ENCODE measurements at regions not wholly inside any gene's neighbourhood (a gene's known extent, or its start where the extent isn't known, plus 50 kb on each side); places are given as distances from the start of the nearest gene placed in this dataset.

DNA sequence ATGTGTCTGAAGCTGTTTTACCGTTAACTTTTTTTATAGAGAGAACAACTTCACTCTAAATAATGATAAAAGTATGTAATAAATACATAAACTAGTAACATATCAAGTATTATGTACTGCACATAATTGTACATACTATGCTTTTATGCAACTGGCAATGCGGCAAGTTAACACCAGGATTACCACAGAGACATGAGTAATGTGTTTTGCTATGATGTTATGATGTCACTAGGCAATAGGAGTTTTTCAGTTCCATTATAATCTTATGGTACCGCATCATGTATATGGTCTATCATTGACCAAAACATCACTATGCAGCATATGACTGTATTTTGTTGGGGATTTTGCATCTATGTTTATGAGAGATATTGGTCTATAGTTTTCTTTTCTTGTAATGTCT lies 326.4 kb upstream of the TARS1 start:
- no peak overlapping the region for H3K27ac ChIP-seq
- FAIRE-seq (no peak), DNase-seq (no peak), ATAC-seq (no peak)
- no peaks in the 10 kb centered on the region for H3K27me3 ChIP-seq
- H3K4me3 ChIP-seq = no peak overlapping the region
- TF ChIP-seq, protein P1, sequence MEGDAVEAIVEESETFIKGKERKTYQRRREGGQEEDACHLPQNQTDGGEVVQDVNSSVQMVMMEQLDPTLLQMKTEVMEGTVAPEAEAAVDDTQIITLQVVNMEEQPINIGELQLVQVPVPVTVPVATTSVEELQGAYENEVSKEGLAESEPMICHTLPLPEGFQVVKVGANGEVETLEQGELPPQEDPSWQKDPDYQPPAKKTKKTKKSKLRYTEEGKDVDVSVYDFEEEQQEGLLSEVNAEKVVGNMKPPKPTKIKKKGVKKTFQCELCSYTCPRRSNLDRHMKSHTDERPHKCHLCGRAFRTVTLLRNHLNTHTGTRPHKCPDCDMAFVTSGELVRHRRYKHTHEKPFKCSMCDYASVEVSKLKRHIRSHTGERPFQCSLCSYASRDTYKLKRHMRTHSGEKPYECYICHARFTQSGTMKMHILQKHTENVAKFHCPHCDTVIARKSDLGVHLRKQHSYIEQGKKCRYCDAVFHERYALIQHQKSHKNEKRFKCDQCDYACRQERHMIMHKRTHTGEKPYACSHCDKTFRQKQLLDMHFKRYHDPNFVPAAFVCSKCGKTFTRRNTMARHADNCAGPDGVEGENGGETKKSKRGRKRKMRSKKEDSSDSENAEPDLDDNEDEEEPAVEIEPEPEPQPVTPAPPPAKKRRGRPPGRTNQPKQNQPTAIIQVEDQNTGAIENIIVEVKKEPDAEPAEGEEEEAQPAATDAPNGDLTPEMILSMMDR (IDR thresholded peaks at IDR 0.05) = no peak
- no peaks in the 10 kb centered on the region for H3K9me3 ChIP-seq
- 70 to 77% methylated on average over 3 of the region's 3 CpGs for WGBS, 2 donors
- intact Hi-C loops (cut with DNase I) = no loop called here
- no peaks in the 10 kb centered on the region for H3K4me1 ChIP-seq
- no peaks in the 10 kb centered on the region for H3K36me3 ChIP-seq

GRCh38 chr5:33115467-33115866 lies 325.3 kb upstream of the TARS1 start:
- H3K4me3 ChIP-seq = no peak overlapping the region
- intact Hi-C loops (cut with DNase I) = no loop called here
- H3K4me1 ChIP-seq = no peaks in the 10 kb centered on the region
- DNase-seq (no peak), ATAC-seq (no peak), FAIRE-seq (no peak)
- TF ChIP-seq, protein P1 (IDR thresholded peaks at IDR 0.05) = no peak
- no peak overlapping the region for H3K27ac ChIP-seq
- H3K36me3 ChIP-seq = no peaks in the 10 kb centered on the region
- WGBS, 2 donors = 51 to 65% methylated on average over 4 of the region's 4 CpGs
- no peaks in the 10 kb centered on the region for H3K9me3 ChIP-seq
- H3K27me3 ChIP-seq = no peaks in the 10 kb centered on the region

DNA sequence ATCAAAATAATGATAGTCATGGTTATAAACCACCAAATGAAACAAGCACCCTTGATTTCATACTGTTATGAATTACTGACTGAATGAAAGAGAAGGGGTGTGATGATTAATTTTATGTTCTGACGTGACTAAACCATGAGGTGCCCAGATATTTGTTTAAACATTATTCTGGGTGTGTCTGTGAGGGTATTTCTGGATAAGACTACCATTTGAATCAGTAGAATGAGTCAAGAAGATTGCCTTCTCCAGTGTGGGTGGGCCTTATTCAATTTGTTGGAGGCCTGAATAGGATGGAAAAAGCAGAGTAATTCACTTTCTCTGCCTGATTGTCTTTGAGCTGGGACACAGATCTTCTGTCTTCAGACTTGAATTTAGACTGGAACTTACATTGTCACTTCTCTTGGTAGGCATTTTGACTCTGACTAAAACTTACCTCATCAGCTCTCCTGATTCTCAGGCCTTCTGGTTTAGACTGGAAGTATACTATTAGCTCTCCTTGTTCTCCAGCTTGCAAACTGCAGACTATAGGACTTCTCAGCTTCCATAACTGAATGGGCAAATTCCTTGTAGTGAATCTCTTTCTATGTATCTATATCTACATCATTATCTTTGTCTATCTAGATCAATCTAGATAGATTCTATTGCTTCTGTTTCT lies 321.9 kb upstream of the TARS1 start:
- Histone ChIP-seq H3K27me3 (no peaks in the 10 kb centered on the region), H3K36me3 (no peaks in the 10 kb centered on the region), H3K4me3 (no peak overlapping the region), H3K4me1 (no peaks in the 10 kb centered on the region), H3K27ac (no peak overlapping the region), H3K9me3 (no peaks in the 10 kb centered on the region)
- FAIRE-seq = no peak
- TF ChIP-seq, protein P1 (IDR thresholded peaks at IDR 0.05) = no peak
- intact Hi-C loops (cut with DNase I) = no loop called here
- DNase-seq = no peak
- ATAC-seq = no peak
- WGBS, 2 donors = 29 to 30% methylated on average over 1 of the region's 1 CpG

- H3K4me1 ChIP-seq = no peaks in the 10 kb centered on the region
- TF ChIP-seq, protein P1 (IDR thresholded peaks at IDR 0.05) = no peak
- no peaks in the 10 kb centered on the region for H3K36me3 ChIP-seq
- intact Hi-C loops (cut with DNase I) = no loop called here
- H3K27ac ChIP-seq = no peak overlapping the region
- ATAC-seq (no peak), DNase-seq (no peak), FAIRE-seq (no peak)
- no peak overlapping the region for H3K4me3 ChIP-seq
- WGBS, 2 donors = 80 to 85% methylated on average over 3 of the region's 3 CpGs
- H3K27me3 ChIP-seq = no peaks in the 10 kb centered on the region
- no peaks in the 10 kb centered on the region for H3K9me3 ChIP-seq
Observed at GRCh38 chr5:33120671-33121070, 320.1 kb upstream of the TARS1 start.

DNA sequence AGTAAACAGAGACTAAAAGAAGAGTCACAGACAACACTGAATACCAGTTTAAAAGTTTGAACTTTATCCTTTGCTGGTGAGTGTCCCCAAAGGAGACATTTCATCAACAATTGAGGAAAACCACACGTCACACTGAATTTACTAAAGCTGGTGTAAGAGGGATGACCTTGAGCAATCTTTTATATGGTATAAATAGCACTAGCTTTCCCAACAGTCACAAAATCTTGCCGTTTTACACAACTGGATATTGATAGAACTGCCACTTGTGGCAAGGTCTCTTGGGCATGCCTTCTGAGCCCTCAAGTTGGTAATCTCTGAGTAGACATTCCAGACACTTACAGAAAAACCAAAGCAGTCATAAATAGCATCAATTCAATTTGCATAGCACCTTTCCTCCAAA lies 311.5 kb upstream of the TARS1 start:
- Histone ChIP-seq H3K27ac (no peak overlapping the region), H3K27me3 (no peaks in the 10 kb centered on the region), H3K4me3 (no peak overlapping the region), H3K4me1 (no peaks in the 10 kb centered on the region), H3K9me3 (no peaks in the 10 kb centered on the region), H3K36me3 (no peaks in the 10 kb centered on the region)
- intact Hi-C loops (cut with DNase I) = no loop called here
- 25 to 32% methylated on average over 2 of the region's 2 CpGs for WGBS, 2 donors
- no peak for ATAC-seq
- TF ChIP-seq, protein P1 (IDR thresholded peaks at IDR 0.05) = no peak
- no peak for DNase-seq
- FAIRE-seq = no peak
